Gastroesophageal sphincter (tissue), 4 donors: ENCODE measurements at regions not wholly inside any gene's neighbourhood (a gene's known extent, or its start where the extent isn't known, plus 50 kb on each side); places are given as distances from the start of the nearest gene placed in this dataset.

Experiments
- ATAC-seq: fragments of 150-250 bp; one replicate; pipeline ENCODE4 v1.9.1; 2016; ENCODE audit warnings: mild to moderate bottlenecking, moderate library complexity
- H3K27ac ChIP-seq, 4 donors: fragments of 200-600 bp; sonication (generic) in 3 of 4; 1 replicate in 3 of 4; 2 replicates in 1 of 4; pipeline ENCODE4 v1.5.1; 2016 to 2019
- H3K27me3 ChIP-seq: fragments of 200-600 bp; sonication (generic); one replicate; pipeline ENCODE4 v1.5.1; 2019
- H3K36me3 ChIP-seq, 2 donors: fragments of 200-600 bp; sonication (generic); one replicate each; pipeline ENCODE4 v1.5.1; 2019; ENCODE audit warnings: control low read depth in 1 of 2
- H3K4me1 ChIP-seq, 3 donors: fragments of 200-600 bp; sonication (generic); 1 replicate in 2 of 3; 2 replicates in 1 of 3; pipeline ENCODE4 v1.5.1; 2016 to 2019; ENCODE audit warnings: control low read depth in 2 of 3
- H3K4me3 ChIP-seq, 2 donors: fragments of 200-600 bp; sonication (generic); one replicate each; pipeline ENCODE4 v1.5.1; 2019; ENCODE audit warnings: mild to moderate bottlenecking in 1 of 2, moderate library complexity in 1 of 2
- H3K9me3 ChIP-seq, 3 donors: fragments of 200-600 bp; sonication (generic); one replicate each; pipeline ENCODE4 v1.5.1; 2017 to 2019; ENCODE audit warnings: control low read depth in 2 of 3
- EP300 ChIP-seq: sonication (generic); formaldehyde crosslinking; IDR thresholded peaks from one replicate; pipeline ENCODE4 v1.6.1; 2017; ENCODE audit warnings: antibody characterized with exemption, mild to moderate bottlenecking
- POLR2A ChIP-seq, 2 donors: fragments of 450-650 bp; IDR thresholded peaks; one replicate each; pipeline ENCODE4 v1.6.1; 2017; ENCODE audit warnings: antibody characterized with exemption in 2 of 2, mild to moderate bottlenecking in 2 of 2, moderate library complexity in 1 of 2
- POLR2AphosphoS5 ChIP-seq: sonication (generic); formaldehyde crosslinking; IDR thresholded peaks from one replicate; pipeline ENCODE4 v1.6.1; 2017; ENCODE audit warnings: antibody characterized with exemption
- WGBS, 2 donors: methylation state at CpG; one replicate each; pipeline ENCODE4 v1.1.5; 2018; ENCODE audit warnings: low coverage in 1 of 2; 5-methylcytosine and 5-hydroxymethylcytosine counted together
- TF ChIP-seq, protein P1 (sequence below), 4 experiments: fragments of 200-600 bp in 2 of 4; fragments of 450-650 bp in 2 of 4; sonication (generic) in 1 of 4; IDR thresholded peaks; one replicate each; pipeline ENCODE4 v1.5.1; 2017 to 2019; ENCODE audit warnings: antibody characterized with exemption in 4 of 4, mild to moderate bottlenecking in 2 of 4, moderate library complexity in 2 of 4

- H3K27me3 ChIP-seq, result peaks cover 11% of the 10 kb centered on the region
- no peak for TF ChIP-seq POLR2A (IDR thresholded peaks at IDR 0.05)
- TF ChIP-seq POLR2AphosphoS5, result no peak
- TF ChIP-seq, protein P1, sequence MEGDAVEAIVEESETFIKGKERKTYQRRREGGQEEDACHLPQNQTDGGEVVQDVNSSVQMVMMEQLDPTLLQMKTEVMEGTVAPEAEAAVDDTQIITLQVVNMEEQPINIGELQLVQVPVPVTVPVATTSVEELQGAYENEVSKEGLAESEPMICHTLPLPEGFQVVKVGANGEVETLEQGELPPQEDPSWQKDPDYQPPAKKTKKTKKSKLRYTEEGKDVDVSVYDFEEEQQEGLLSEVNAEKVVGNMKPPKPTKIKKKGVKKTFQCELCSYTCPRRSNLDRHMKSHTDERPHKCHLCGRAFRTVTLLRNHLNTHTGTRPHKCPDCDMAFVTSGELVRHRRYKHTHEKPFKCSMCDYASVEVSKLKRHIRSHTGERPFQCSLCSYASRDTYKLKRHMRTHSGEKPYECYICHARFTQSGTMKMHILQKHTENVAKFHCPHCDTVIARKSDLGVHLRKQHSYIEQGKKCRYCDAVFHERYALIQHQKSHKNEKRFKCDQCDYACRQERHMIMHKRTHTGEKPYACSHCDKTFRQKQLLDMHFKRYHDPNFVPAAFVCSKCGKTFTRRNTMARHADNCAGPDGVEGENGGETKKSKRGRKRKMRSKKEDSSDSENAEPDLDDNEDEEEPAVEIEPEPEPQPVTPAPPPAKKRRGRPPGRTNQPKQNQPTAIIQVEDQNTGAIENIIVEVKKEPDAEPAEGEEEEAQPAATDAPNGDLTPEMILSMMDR (IDR thresholded peaks at IDR 0.05), result no peak
Measured at GRCh38 chr20:57998276-57998675, 230.2 kb downstream of the ANKRD60 start.

GRCh38 chr20:57996936-57997890 is 231.2 kb downstream of the ANKRD60 start:
- ATAC-seq, result no peak
- TF ChIP-seq POLR2AphosphoS5 (no peak), EP300 (no peak), POLR2A (IDR thresholded peaks at IDR 0.05) (no peak)
- TF ChIP-seq, protein P1 (IDR thresholded peaks at IDR 0.05), result no peak
- H3K27me3 ChIP-seq, result peaks cover 11% of the 10 kb centered on the region
- WGBS, 2 donors, result 64 to 89% methylated on average over 1 to 2 of the region's 2 CpGs
- H3K4me3 ChIP-seq, result no peak overlapping the region
- no peaks in the 10 kb centered on the region for H3K36me3 ChIP-seq
- no peaks in the 10 kb centered on the region for H3K9me3 ChIP-seq
- H3K4me1 ChIP-seq, result peaks cover 0 to 28% (median 9%) of the 10 kb centered on the region in 3 donors
- H3K27ac ChIP-seq, result no peak overlapping the region

More at GRCh38 chr20:57998276-57998675, 230.2 kb downstream of the ANKRD60 start:
- no peak for ATAC-seq
- Histone ChIP-seq H3K4me1 (peaks cover 0 to 28% (median 9%) of the 10 kb centered on the region in 3 donors), H3K36me3 (no peaks in the 10 kb centered on the region), H3K9me3 (no peaks in the 10 kb centered on the region), H3K4me3 (no peak overlapping the region), H3K27ac (no peak overlapping the region)
- 91 to 92% methylated on average over 5 to 6 of the region's 6 CpGs for WGBS, 2 donors

DNA sequence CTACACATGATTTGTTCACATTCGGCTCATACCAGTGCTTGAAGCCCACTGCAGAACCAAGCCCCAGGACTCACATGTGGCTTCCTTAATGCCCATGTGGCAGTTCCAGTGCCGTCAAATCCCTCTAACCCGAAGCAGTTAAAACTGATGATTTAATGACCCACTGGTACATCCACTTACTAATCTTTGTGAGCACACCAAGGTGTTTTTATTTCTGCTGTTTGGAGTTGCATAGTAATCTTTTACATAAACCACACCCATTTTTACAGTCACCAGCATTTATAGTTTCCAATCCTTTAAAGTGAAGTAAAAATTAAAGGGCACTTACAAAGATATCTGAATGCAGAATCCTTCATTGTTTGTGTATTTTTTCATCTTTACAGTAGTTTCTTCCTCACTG is 232.0 kb downstream of the ANKRD60 start:
- no peaks in the 10 kb centered on the region for H3K36me3 ChIP-seq
- H3K4me3 ChIP-seq, result no peak overlapping the region
- peaks cover 11% of the 10 kb centered on the region for H3K27me3 ChIP-seq
- no peak overlapping the region for H3K27ac ChIP-seq
- no peak for TF ChIP-seq POLR2AphosphoS5
- TF ChIP-seq POLR2A (IDR thresholded peaks at IDR 0.05), result no peak
- TF ChIP-seq, protein P1 (IDR thresholded peaks at IDR 0.05), result no peak
- no peak for TF ChIP-seq EP300
- H3K4me1 ChIP-seq, result peaks cover 0 to 28% (median 9%) of the 10 kb centered on the region in 3 donors
- 71 to 88% methylated on average over 3 of the region's 3 CpGs for WGBS, 2 donors
- H3K9me3 ChIP-seq, result no peaks in the 10 kb centered on the region
- no peak for ATAC-seq

- peaks cover 0 to 23% (median 13%) of the 10 kb centered on the region in 3 donors for H3K4me1 ChIP-seq
- no peak overlapping the region for H3K27ac ChIP-seq
- no peaks in the 10 kb centered on the region for H3K36me3 ChIP-seq
- TF ChIP-seq POLR2AphosphoS5 (no peak), POLR2A (IDR thresholded peaks at IDR 0.05) (no peak)
- 74 to 88% methylated on average over 3 to 4 of the region's 8 CpGs for WGBS, 2 donors
- no peaks in the 10 kb centered on the region for H3K9me3 ChIP-seq
- peaks cover 11% of the 10 kb centered on the region for H3K27me3 ChIP-seq
- no peak overlapping the region for H3K4me3 ChIP-seq
- no peak for ATAC-seq
Measured at GRCh38 chr20:57995381-57995977, 233.0 kb downstream of the ANKRD60 start.

GRCh38 chr20:57993716-57994431 is 234.6 kb downstream of the ANKRD60 start:
- 42 to 50% methylated on average over 17 of the region's 19 CpGs for WGBS, 2 donors
- TF ChIP-seq, protein P1 (IDR thresholded peaks at IDR 0.05), result no peak
- TF ChIP-seq POLR2A (IDR thresholded peaks at IDR 0.05) (no peak), EP300 (no peak), POLR2AphosphoS5 (no peak)
- Histone ChIP-seq H3K4me1 (peaks cover 0 to 12% (median 3%) of the 10 kb centered on the region in 3 donors), H3K27ac (no peak overlapping the region), H3K9me3 (no peaks in the 10 kb centered on the region), H3K27me3 (peaks cover 11% of the 10 kb centered on the region), H3K4me3 (no peak overlapping the region), H3K36me3 (no peaks in the 10 kb centered on the region)
- ATAC-seq, result no peak
